PC-3 (cell line): ENCODE measurements at regions not wholly inside any gene's neighbourhood (a gene's known extent, or its start where the extent isn't known, plus 50 kb on each side); places are given as distances from the start of the nearest gene placed in this dataset.

Experiments used
- ATAC-seq: fragments of 200-7000 bp; cut with Tn5 transposase; 2 replicates; pipeline ENCODE4 v1.9.1; 2020; ENCODE audit warnings: mild to moderate bottlenecking, moderate library complexity
- BruUV-seq: library from RNA; stranded (reverse); fragments of 400-500 nt; replicated peaks from 2 replicates; lab custom pipeline; 2021; lab: Mats Ljungman, UMichigan
- CTCF ChIA-PET: fragments of 300-600 bp; sonication (Branson Sonifier 250); formaldehyde crosslinking; loops from one replicate; lab custom pipeline; 2022; ENCODE audit warnings: antibody characterized with exemption; lab: Charles Lee
- POLR2A ChIA-PET: fragments of 300-600 bp; sonication (Branson Sonifier 250); formaldehyde crosslinking; loops from one replicate; lab custom pipeline; 2022; ENCODE audit warnings: antibody characterized with exemption; ENCODE audit not compliant: unreplicated experiment; lab: Charles Lee
- DNase-seq: peaks from one replicate; pipeline ENCODE4 v3.0.0-alpha.2; 2015
- H2AFZ ChIP-seq: fragments of 300-600 bp; sonication (generic); 2 replicates; pipeline ENCODE4 v1.6.0; 2016; ENCODE audit warnings: antibody characterized with exemption, low read length
- H3F3A ChIP-seq: fragments of 300-600 bp; sonication (generic); one replicate; pipeline ENCODE4 v1.6.0; 2017; ENCODE audit warnings: antibody characterized with exemption, low read length, control low read depth, mild to moderate bottlenecking; ENCODE audit not compliant: unreplicated experiment
- H3K27ac ChIP-seq: fragments of 300-600 bp; sonication (generic); 2 replicates; pipeline ENCODE4 v1.5.1; 2016; ENCODE audit warnings: mild to moderate bottlenecking, low read length
- H3K27me3 ChIP-seq: fragments of 300-600 bp; sonication (generic); 2 replicates; pipeline ENCODE4 v1.6.1; 2016; ENCODE audit warnings: low read length, mixed read lengths
- H3K36me3 ChIP-seq: fragments of 300-600 bp; sonication (generic); 2 replicates; pipeline ENCODE4 v1.6.1; 2016; ENCODE audit warnings: low read depth, mixed run types, low read length, mixed read lengths
- H3K4me1 ChIP-seq: fragments of 300-600 bp; sonication (generic); 2 replicates; pipeline ENCODE4 v1.5.1; 2016; ENCODE audit warnings: low read length; ENCODE audit not compliant: insufficient read depth
- H3K4me2 ChIP-seq: fragments of 300-600 bp; sonication (generic); 2 replicates; pipeline ENCODE4 v1.6.0; 2016; ENCODE audit warnings: low read length
- H3K4me3 ChIP-seq: fragments of 300-600 bp; sonication (generic); 2 replicates; pipeline ENCODE4 v1.5.1; 2016; ENCODE audit warnings: mild to moderate bottlenecking, low read length, mixed read lengths
- H3K79me2 ChIP-seq: fragments of 300-600 bp; sonication (generic); 2 replicates; pipeline ENCODE4 v1.6.1; 2017; ENCODE audit warnings: low read length, mixed read lengths
- H3K9ac ChIP-seq: fragments of 300-600 bp; sonication (generic); 2 replicates; pipeline ENCODE4 v1.6.0; 2016; ENCODE audit warnings: mild to moderate bottlenecking, low read length
- H3K9me2 ChIP-seq: fragments of 300-600 bp; sonication (generic); replicated peaks from 2 replicates; pipeline ENCODE4 v1.6.1; 2016; ENCODE audit warnings: mixed run types, low read length, mixed read lengths
- H3K9me3 ChIP-seq: fragments of 300-600 bp; sonication (generic); 2 replicates; pipeline ENCODE4 v1.6.1; 2016; ENCODE audit warnings: low read length, mixed read lengths
- H4K20me1 ChIP-seq: fragments of 300-600 bp; sonication (generic); 2 replicates; pipeline ENCODE4 v1.6.1; 2016; ENCODE audit warnings: low read length, mixed read lengths
- CTCF ChIP-seq: fragments of 300-600 bp; sonication (generic); conservative IDR thresholded peaks from 2 replicates; pipeline ENCODE4 v1.5.1; 2017; ENCODE audit warnings: antibody characterized with exemption, low read depth, mild to moderate bottlenecking, low read length
- EZH2 ChIP-seq: fragments of 300-600 bp; sonication (generic); IDR thresholded peaks from one replicate; pipeline ENCODE4 v1.6.1; 2017; ENCODE audit warnings: antibody characterized with exemption, mild to moderate bottlenecking, low read length; ENCODE audit not compliant: unreplicated experiment
- EZH2phosphoT487 ChIP-seq: fragments of 300-600 bp; sonication (generic); IDR thresholded peaks from 2 replicates; pipeline ENCODE4 v1.6.1; 2018; ENCODE audit warnings: mild to moderate bottlenecking, antibody characterized with exemption, low read length, borderline replicate concordance
- intact Hi-C: fragments of 100-400 bp; cut with micrococcal nuclease; formaldehyde crosslinking; loops from 2 replicates; pipeline ENCODE4 v1.9.0; 2023

- H3K4me3 ChIP-seq = no peak overlapping the region
- ChIA-PET CTCF (no interaction called here), POLR2A (no interaction called here)
- H3K9me2 ChIP-seq = no peaks in the 10 kb centered on the region
- H3K27me3 ChIP-seq = no peaks in the 10 kb centered on the region
- no peaks in the 10 kb centered on the region for H3K36me3 ChIP-seq
- no peaks in the 10 kb centered on the region for H3F3A ChIP-seq
- no peaks in the 10 kb centered on the region for H4K20me1 ChIP-seq
- intact Hi-C loops = no loop called here
- no peaks in the 10 kb centered on the region for H3K9me3 ChIP-seq
- H3K27ac ChIP-seq = no peak overlapping the region
- no peak overlapping the region for H3K9ac ChIP-seq
- no peak overlapping the region for H3K4me2 ChIP-seq
- H3K79me2 ChIP-seq = no peaks in the 10 kb centered on the region
- H3K4me1 ChIP-seq = 0 out of 2 replicates have a peak, but pooled peaks cover under 1% of the 10 kb centered on the region
- no peak overlapping the region for H2AFZ ChIP-seq
- BruUV-seq = no TSS peak
- DNase-seq (no peak), ATAC-seq (no peak)
- no peak for TF ChIP-seq EZH2
- TF ChIP-seq EZH2phosphoT487 = no peak
- no peak for TF ChIP-seq CTCF
Observed at GRCh38 chr1:172832006-172832725, 173.3 kb downstream of the FASLG start.

- Histone ChIP-seq H3K4me1 (peaks cover 17% of the 10 kb centered on the region), H3K4me3 (no peak overlapping the region), H3K36me3 (no peaks in the 10 kb centered on the region), H3K9me2 (no peaks in the 10 kb centered on the region), H4K20me1 (no peaks in the 10 kb centered on the region), H3K9me3 (no peaks in the 10 kb centered on the region), H2AFZ (no peak overlapping the region), H3K27me3 (no peaks in the 10 kb centered on the region), H3F3A (peaks cover 10% of the 10 kb centered on the region), H3K79me2 (no peaks in the 10 kb centered on the region), H3K27ac (no peak overlapping the region), H3K9ac (no peak overlapping the region), H3K4me2 (no peak overlapping the region)
- ChIA-PET POLR2A (no interaction called here), CTCF (no interaction called here)
- TF ChIP-seq EZH2phosphoT487 (no peak), CTCF (no peak), EZH2 (no peak)
- intact Hi-C loops = no loop called here
- ATAC-seq (no peak), DNase-seq (no peak)
- BruUV-seq = no TSS peak
Observed at GRCh38 chr1:172833954-172834353, 175.1 kb downstream of the FASLG start.

GRCh38 chr1:172834609-172835008 lies 175.7 kb downstream of the FASLG start:
- TF ChIP-seq CTCF (no peak), EZH2phosphoT487 (no peak), EZH2 (no peak)
- no peaks in the 10 kb centered on the region for H3K36me3 ChIP-seq
- H3F3A ChIP-seq = peaks cover 10% of the 10 kb centered on the region
- H3K27ac ChIP-seq = no peak overlapping the region
- ATAC-seq (no peak), DNase-seq (no peak)
- BruUV-seq = no TSS peak
- no peaks in the 10 kb centered on the region for H3K9me2 ChIP-seq
- no peaks in the 10 kb centered on the region for H4K20me1 ChIP-seq
- H3K4me2 ChIP-seq = no peak overlapping the region
- no peaks in the 10 kb centered on the region for H3K79me2 ChIP-seq
- intact Hi-C loops = no loop called here
- POLR2A ChIA-PET = interaction anchor here (0.6 kb wide), 1 partner anchor 1003 kb away, joined by 4 read pairs; no protein-coding TSS in a partner anchor
- peaks cover 21% of the 10 kb centered on the region for H3K4me1 ChIP-seq
- H3K9ac ChIP-seq = no peak overlapping the region
- CTCF ChIA-PET = no interaction called here
- no peak overlapping the region for H3K4me3 ChIP-seq
- H3K9me3 ChIP-seq = no peaks in the 10 kb centered on the region
- no peak overlapping the region for H2AFZ ChIP-seq
- no peaks in the 10 kb centered on the region for H3K27me3 ChIP-seq
